Neural progenitor cell (in vitro differentiated cells): ENCODE measurements at regions not wholly inside any gene's neighbourhood (a gene's known extent, or its start where the extent isn't known, plus 50 kb on each side); places are given as distances from the start of the nearest gene placed in this dataset.

Experiments
- EZH2 ChIP-seq: fragments of 200-600 bp; sonication (generic); IDR thresholded peaks from 2 replicates; pipeline ENCODE4 v1.6.1; 2017; ENCODE audit warnings: antibody characterized with exemption, mild to moderate bottlenecking, moderate library complexity
- EZH2phosphoT487 ChIP-seq: fragments of 200-600 bp; sonication (generic); IDR thresholded peaks from 2 replicates; pipeline ENCODE4 v1.6.1; 2017; ENCODE audit warnings: antibody characterized with exemption
- TF ChIP-seq, protein P1 (sequence below): fragments of 200-600 bp; sonication (generic); IDR thresholded peaks from 2 replicates; pipeline ENCODE4 v1.5.1; 2017; ENCODE audit warnings: antibody characterized with exemption, mild to moderate bottlenecking

- TF ChIP-seq EZH2 (no peak), EZH2phosphoT487 (no peak)
- TF ChIP-seq, protein P1, sequence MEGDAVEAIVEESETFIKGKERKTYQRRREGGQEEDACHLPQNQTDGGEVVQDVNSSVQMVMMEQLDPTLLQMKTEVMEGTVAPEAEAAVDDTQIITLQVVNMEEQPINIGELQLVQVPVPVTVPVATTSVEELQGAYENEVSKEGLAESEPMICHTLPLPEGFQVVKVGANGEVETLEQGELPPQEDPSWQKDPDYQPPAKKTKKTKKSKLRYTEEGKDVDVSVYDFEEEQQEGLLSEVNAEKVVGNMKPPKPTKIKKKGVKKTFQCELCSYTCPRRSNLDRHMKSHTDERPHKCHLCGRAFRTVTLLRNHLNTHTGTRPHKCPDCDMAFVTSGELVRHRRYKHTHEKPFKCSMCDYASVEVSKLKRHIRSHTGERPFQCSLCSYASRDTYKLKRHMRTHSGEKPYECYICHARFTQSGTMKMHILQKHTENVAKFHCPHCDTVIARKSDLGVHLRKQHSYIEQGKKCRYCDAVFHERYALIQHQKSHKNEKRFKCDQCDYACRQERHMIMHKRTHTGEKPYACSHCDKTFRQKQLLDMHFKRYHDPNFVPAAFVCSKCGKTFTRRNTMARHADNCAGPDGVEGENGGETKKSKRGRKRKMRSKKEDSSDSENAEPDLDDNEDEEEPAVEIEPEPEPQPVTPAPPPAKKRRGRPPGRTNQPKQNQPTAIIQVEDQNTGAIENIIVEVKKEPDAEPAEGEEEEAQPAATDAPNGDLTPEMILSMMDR: no peak
Observed at GRCh38 chr7:12093365-12093764, 117.7 kb upstream of the TMEM106B start.
